ENCODE measurements at regions not wholly inside any gene's neighbourhood (a gene's known extent, or its start where the extent isn't known, plus 50 kb on each side); places are given as distances from the start of the nearest gene placed in this dataset.

DNA sequence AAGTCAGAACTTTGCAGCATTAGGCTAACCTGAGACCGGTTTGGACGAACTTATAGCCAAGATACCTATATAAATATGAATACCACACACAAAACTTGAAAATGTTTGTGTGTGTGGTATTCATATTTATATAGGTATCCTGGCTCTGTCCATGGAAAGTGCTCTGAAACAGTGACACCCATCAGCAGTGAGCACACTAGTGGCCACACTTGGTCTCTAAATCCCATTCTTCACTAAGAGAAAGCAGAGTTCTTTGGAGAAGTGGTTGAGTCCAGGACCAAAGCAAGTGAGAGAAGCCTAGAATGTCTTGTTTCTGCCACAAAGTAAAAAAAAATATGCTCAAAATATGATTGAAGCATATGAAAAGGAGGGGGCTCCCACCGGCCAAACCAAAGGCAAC lies 146.5 kb downstream of the TWIST2 start:
- no peak overlapping the region for H3K27ac ChIP-seq
- H3K9me3 ChIP-seq: peaks cover 0 to 8% (median 0%) of the 10 kb centered on the region in 3 donors
- H3K36me3 ChIP-seq: no peaks in the 10 kb centered on the region
- H3K4me3 ChIP-seq: no peak overlapping the region
- TF ChIP-seq, protein P1, sequence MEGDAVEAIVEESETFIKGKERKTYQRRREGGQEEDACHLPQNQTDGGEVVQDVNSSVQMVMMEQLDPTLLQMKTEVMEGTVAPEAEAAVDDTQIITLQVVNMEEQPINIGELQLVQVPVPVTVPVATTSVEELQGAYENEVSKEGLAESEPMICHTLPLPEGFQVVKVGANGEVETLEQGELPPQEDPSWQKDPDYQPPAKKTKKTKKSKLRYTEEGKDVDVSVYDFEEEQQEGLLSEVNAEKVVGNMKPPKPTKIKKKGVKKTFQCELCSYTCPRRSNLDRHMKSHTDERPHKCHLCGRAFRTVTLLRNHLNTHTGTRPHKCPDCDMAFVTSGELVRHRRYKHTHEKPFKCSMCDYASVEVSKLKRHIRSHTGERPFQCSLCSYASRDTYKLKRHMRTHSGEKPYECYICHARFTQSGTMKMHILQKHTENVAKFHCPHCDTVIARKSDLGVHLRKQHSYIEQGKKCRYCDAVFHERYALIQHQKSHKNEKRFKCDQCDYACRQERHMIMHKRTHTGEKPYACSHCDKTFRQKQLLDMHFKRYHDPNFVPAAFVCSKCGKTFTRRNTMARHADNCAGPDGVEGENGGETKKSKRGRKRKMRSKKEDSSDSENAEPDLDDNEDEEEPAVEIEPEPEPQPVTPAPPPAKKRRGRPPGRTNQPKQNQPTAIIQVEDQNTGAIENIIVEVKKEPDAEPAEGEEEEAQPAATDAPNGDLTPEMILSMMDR (IDR thresholded peaks at IDR 0.05): no peak
- H3K27me3 ChIP-seq: no peaks in the 10 kb centered on the region
- H3K4me1 ChIP-seq: no peaks in the 10 kb centered on the region
- intact Hi-C loops (cut with DNase I; ENCODE audit: low total_unique reads): no loop called here
- DNase-seq: no peak

DNA sequence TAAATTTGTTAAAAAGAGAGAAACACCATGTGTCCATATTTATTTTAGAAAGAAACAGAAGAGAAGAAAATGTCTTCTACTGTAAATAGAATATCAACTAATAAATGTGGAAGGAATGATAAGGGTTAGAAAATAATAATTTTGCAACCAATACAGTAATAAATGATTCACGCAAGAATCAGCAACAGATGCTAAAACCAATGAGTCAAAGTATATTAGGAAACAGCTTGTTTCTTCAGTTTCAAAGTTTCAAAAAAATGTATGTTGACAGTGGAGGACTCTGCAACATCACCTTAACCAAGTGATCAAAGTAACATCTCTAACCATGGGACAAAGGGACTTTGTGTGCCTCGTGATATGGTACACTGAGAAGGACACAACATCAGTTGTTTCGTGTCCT lies 147.0 kb downstream of the TWIST2 start:
- H3K9me3 ChIP-seq: peaks cover 0 to 8% (median 0%) of the 10 kb centered on the region in 3 donors
- DNase-seq: no peak

DNA sequence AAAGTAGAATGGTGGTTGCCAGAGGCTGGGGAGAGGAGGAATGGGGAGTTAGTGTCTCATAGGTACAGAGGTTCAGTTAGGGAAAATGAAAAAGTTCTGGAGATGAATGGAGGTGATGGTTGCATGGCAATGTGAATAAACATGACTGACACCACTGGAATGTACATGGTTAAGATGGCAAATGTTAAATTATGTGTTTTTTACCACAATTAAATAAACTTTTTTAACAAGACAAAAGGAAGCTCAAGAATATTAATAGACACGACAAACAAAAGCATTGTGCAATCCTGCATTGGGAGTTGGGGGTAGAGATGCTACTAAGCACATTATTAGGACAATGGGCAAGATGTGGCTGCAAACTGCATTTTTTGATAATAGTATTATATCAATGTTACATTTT lies 147.7 kb downstream of the TWIST2 start:
- no peaks in the 10 kb centered on the region for H3K36me3 ChIP-seq
- H3K4me1 ChIP-seq: no peaks in the 10 kb centered on the region
- intact Hi-C loops (cut with DNase I; ENCODE audit: low total_unique reads): no loop called here
- H3K9me3 ChIP-seq: peaks cover 0 to 8% (median 0%) of the 10 kb centered on the region in 3 donors
- no peak for DNase-seq
- H3K27ac ChIP-seq: no peak overlapping the region
- no peak overlapping the region for H3K4me3 ChIP-seq
- TF ChIP-seq, protein P1 (IDR thresholded peaks at IDR 0.05): no peak
- no peaks in the 10 kb centered on the region for H3K27me3 ChIP-seq

More for the DNA sequence above, 147.0 kb downstream of the TWIST2 start:
- Histone ChIP-seq H3K27me3 (no peaks in the 10 kb centered on the region), H3K4me1 (no peaks in the 10 kb centered on the region), H3K4me3 (no peak overlapping the region), H3K36me3 (no peaks in the 10 kb centered on the region), H3K27ac (no peak overlapping the region)
- intact Hi-C loops (cut with DNase I; ENCODE audit: low total_unique reads): no loop called here
- TF ChIP-seq, protein P1 (IDR thresholded peaks at IDR 0.05): no peak

DNA sequence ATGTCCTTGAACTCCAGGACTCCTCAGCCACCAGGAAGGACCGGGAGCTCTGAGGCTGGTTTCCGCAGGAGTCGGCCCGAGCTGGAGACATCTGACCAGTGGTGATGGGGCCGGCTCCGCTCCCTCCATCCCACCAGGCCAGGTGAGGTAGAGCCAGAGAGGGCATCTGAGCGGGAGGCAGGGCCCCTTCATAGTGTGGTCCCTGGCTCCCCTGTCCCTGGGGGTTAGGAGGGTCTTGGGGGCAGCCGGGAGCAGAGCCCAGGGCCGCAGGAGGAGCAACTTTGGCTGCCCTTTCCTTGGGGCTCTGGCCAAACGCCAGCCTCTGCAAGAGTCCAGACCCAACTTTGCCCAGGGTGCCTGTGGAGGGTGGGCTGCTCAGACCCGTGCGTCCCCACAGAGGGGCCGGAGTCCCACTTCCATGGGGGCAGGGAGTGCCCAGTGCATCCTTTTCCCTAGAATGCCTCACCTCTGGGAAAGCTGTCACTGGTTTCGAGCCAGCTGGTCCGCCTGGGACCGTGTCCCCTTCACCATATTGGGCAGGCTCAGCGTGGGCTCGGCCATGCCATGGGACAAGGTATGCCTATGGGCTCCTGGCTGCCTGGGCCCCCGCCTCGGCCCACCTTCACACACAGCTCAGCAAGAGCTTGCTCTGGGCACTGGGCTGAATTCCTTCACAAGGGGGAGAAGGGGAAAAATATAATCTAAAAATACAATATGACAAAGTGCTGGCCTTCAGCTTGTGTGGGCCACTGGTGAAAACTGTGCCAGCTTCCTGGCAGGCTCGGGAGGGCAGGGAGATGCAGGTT lies 148.6 kb downstream of the TWIST2 start:
- DNase-seq: peak in 1 of 2 donors; percentile 64
- H3K4me1 ChIP-seq: no peaks in the 10 kb centered on the region
- intact Hi-C loops (cut with DNase I; ENCODE audit: low total_unique reads): no loop called here
- H3K9me3 ChIP-seq: peaks cover 0 to 13% (median under 1%) of the 10 kb centered on the region in 3 donors
- TF ChIP-seq, protein P1 (IDR thresholded peaks at IDR 0.05): no peak
- H3K27ac ChIP-seq: no peak overlapping the region
- H3K4me3 ChIP-seq: no peak overlapping the region
- no peaks in the 10 kb centered on the region for H3K27me3 ChIP-seq
- no peaks in the 10 kb centered on the region for H3K36me3 ChIP-seq

DNA sequence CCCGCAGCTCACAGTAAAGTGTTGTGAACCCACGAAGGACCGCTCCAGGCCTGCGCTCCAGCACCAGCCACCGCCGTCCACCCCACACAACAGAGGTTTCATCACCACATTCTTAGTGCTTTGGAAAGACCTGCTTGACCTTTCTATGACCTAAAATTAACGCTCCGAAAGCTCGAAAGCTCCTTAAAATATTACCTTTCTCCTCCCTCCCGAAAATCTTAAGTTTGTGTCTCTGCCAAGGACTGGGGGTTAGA lies 149.2 kb downstream of the TWIST2 start:
- TF ChIP-seq, protein P1 (IDR thresholded peaks at IDR 0.05): no peak
- Histone ChIP-seq H3K9me3 (peaks cover 0 to 16% (median 3%) of the 10 kb centered on the region in 3 donors), H3K27ac (no peak overlapping the region), H3K4me1 (no peaks in the 10 kb centered on the region), H3K36me3 (no peaks in the 10 kb centered on the region), H3K4me3 (no peak overlapping the region), H3K27me3 (no peaks in the 10 kb centered on the region)
- no peak for DNase-seq
- intact Hi-C loops (cut with DNase I; ENCODE audit: low total_unique reads): no loop called here

Measured in tibial artery (tissue), 4 donors.